ENCODE measurements at regions not wholly inside any gene's neighbourhood (a gene's known extent, or its start where the extent isn't known, plus 50 kb on each side); places are given as distances from the start of the nearest gene placed in this dataset.

- Histone ChIP-seq H3K36me3 (ENCODE audit: control insufficient read depth, insufficient read depth, low read length) (no peaks in the 10 kb centered on the region), H3K4me3 (ENCODE audit: low read depth, low read length) (no peak overlapping the region), H3K27me3 (ENCODE audit: control insufficient read depth, insufficient read depth, low read length) (no peaks in the 10 kb centered on the region), H3K9me3 (ENCODE audit: control insufficient read depth, insufficient read depth, low read length) (no peaks in the 10 kb centered on the region), H3K4me1 (ENCODE audit: control insufficient read depth, insufficient read depth, low read length) (no peaks in the 10 kb centered on the region), H3K9ac (ENCODE audit: low read depth, low read length) (no peak overlapping the region)
Measured at GRCh38 chr2:81263989-81264388, 959.4 kb upstream of the LRRTM1 start.

GRCh38 chr2:81260320-81260719 is 955.8 kb upstream of the LRRTM1 start:
- no peaks in the 10 kb centered on the region for H3K27me3 ChIP-seq (ENCODE audit: control insufficient read depth, insufficient read depth, low read length)
- no peaks in the 10 kb centered on the region for H3K4me1 ChIP-seq (ENCODE audit: control insufficient read depth, insufficient read depth, low read length)
- H3K4me3 ChIP-seq (ENCODE audit: low read depth, low read length), result no peak overlapping the region
- no peaks in the 10 kb centered on the region for H3K9me3 ChIP-seq (ENCODE audit: control insufficient read depth, insufficient read depth, low read length)
- no peaks in the 10 kb centered on the region for H3K36me3 ChIP-seq (ENCODE audit: control insufficient read depth, insufficient read depth, low read length)
- no peak overlapping the region for H3K9ac ChIP-seq (ENCODE audit: low read depth, low read length)

- Histone ChIP-seq H3K9me3 (ENCODE audit: control insufficient read depth, insufficient read depth, low read length) (no peaks in the 10 kb centered on the region), H3K4me3 (ENCODE audit: low read depth, low read length) (no peak overlapping the region), H3K4me1 (ENCODE audit: control insufficient read depth, insufficient read depth, low read length) (no peaks in the 10 kb centered on the region), H3K9ac (ENCODE audit: low read depth, low read length) (no peak overlapping the region), H3K27me3 (ENCODE audit: control insufficient read depth, insufficient read depth, low read length) (no peaks in the 10 kb centered on the region), H3K36me3 (ENCODE audit: control insufficient read depth, insufficient read depth, low read length) (no peaks in the 10 kb centered on the region)
Measured at GRCh38 chr2:81250270-81250669, 945.7 kb upstream of the LRRTM1 start.

GRCh38 chr2:81249152-81249551 is 944.6 kb upstream of the LRRTM1 start:
- Histone ChIP-seq H3K27me3 (ENCODE audit: control insufficient read depth, insufficient read depth, low read length) (no peaks in the 10 kb centered on the region), H3K9me3 (ENCODE audit: control insufficient read depth, insufficient read depth, low read length) (no peaks in the 10 kb centered on the region), H3K9ac (ENCODE audit: low read depth, low read length) (no peak overlapping the region), H3K4me1 (ENCODE audit: control insufficient read depth, insufficient read depth, low read length) (no peaks in the 10 kb centered on the region), H3K4me3 (ENCODE audit: low read depth, low read length) (no peak overlapping the region), H3K36me3 (ENCODE audit: control insufficient read depth, insufficient read depth, low read length) (no peaks in the 10 kb centered on the region)

GRCh38 chr2:81247648-81248047 is 943.1 kb upstream of the LRRTM1 start:
- no peaks in the 10 kb centered on the region for H3K27me3 ChIP-seq (ENCODE audit: control insufficient read depth, insufficient read depth, low read length)

GRCh38 chr2:81242501-81242900 is 937.9 kb upstream of the LRRTM1 start:
- no peak overlapping the region for H3K4me3 ChIP-seq (ENCODE audit: low read depth, low read length)
- no peak overlapping the region for H3K9ac ChIP-seq (ENCODE audit: low read depth, low read length)
- H3K36me3 ChIP-seq (ENCODE audit: control insufficient read depth, insufficient read depth, low read length), result no peaks in the 10 kb centered on the region
- H3K27me3 ChIP-seq (ENCODE audit: control insufficient read depth, insufficient read depth, low read length), result no peaks in the 10 kb centered on the region
- no peaks in the 10 kb centered on the region for H3K9me3 ChIP-seq (ENCODE audit: control insufficient read depth, insufficient read depth, low read length)
- no peaks in the 10 kb centered on the region for H3K4me1 ChIP-seq (ENCODE audit: control insufficient read depth, insufficient read depth, low read length)

More at GRCh38 chr2:81247648-81248047, 943.1 kb upstream of the LRRTM1 start:
- H3K9me3 ChIP-seq (ENCODE audit: control insufficient read depth, insufficient read depth, low read length), result no peaks in the 10 kb centered on the region
- no peak overlapping the region for H3K4me3 ChIP-seq (ENCODE audit: low read depth, low read length)
- no peaks in the 10 kb centered on the region for H3K4me1 ChIP-seq (ENCODE audit: control insufficient read depth, insufficient read depth, low read length)
- H3K9ac ChIP-seq (ENCODE audit: low read depth, low read length), result no peak overlapping the region
- no peaks in the 10 kb centered on the region for H3K36me3 ChIP-seq (ENCODE audit: control insufficient read depth, insufficient read depth, low read length)

- no peak overlapping the region for H3K9ac ChIP-seq (ENCODE audit: low read depth, low read length)
Measured at GRCh38 chr2:81238462-81238861, 933.9 kb upstream of the LRRTM1 start.

GRCh38 chr2:81235601-81236000 is 931.0 kb upstream of the LRRTM1 start:
- no peak overlapping the region for H3K9ac ChIP-seq (ENCODE audit: low read depth, low read length)
- no peaks in the 10 kb centered on the region for H3K9me3 ChIP-seq (ENCODE audit: control insufficient read depth, insufficient read depth, low read length)
- no peaks in the 10 kb centered on the region for H3K36me3 ChIP-seq (ENCODE audit: control insufficient read depth, insufficient read depth, low read length)
- no peak overlapping the region for H3K4me3 ChIP-seq (ENCODE audit: low read depth, low read length)
- no peaks in the 10 kb centered on the region for H3K27me3 ChIP-seq (ENCODE audit: control insufficient read depth, insufficient read depth, low read length)
- no peaks in the 10 kb centered on the region for H3K4me1 ChIP-seq (ENCODE audit: control insufficient read depth, insufficient read depth, low read length)

More at GRCh38 chr2:81238462-81238861, 933.9 kb upstream of the LRRTM1 start:
- no peaks in the 10 kb centered on the region for H3K36me3 ChIP-seq (ENCODE audit: control insufficient read depth, insufficient read depth, low read length)
- no peaks in the 10 kb centered on the region for H3K4me1 ChIP-seq (ENCODE audit: control insufficient read depth, insufficient read depth, low read length)
- H3K4me3 ChIP-seq (ENCODE audit: low read depth, low read length), result no peak overlapping the region
- H3K9me3 ChIP-seq (ENCODE audit: control insufficient read depth, insufficient read depth, low read length), result no peaks in the 10 kb centered on the region
- no peaks in the 10 kb centered on the region for H3K27me3 ChIP-seq (ENCODE audit: control insufficient read depth, insufficient read depth, low read length)

GRCh38 chr2:81234711-81235110 is 930.2 kb upstream of the LRRTM1 start:
- no peaks in the 10 kb centered on the region for H3K9me3 ChIP-seq (ENCODE audit: control insufficient read depth, insufficient read depth, low read length)

GRCh38 chr2:81225756-81226155 is 921.2 kb upstream of the LRRTM1 start:
- Histone ChIP-seq H3K4me3 (ENCODE audit: low read depth, low read length) (no peak overlapping the region), H3K9ac (ENCODE audit: low read depth, low read length) (no peak overlapping the region), H3K4me1 (ENCODE audit: control insufficient read depth, insufficient read depth, low read length) (no peaks in the 10 kb centered on the region), H3K36me3 (ENCODE audit: control insufficient read depth, insufficient read depth, low read length) (no peaks in the 10 kb centered on the region), H3K27me3 (ENCODE audit: control insufficient read depth, insufficient read depth, low read length) (no peaks in the 10 kb centered on the region), H3K9me3 (ENCODE audit: control insufficient read depth, insufficient read depth, low read length) (no peaks in the 10 kb centered on the region)

More at GRCh38 chr2:81234711-81235110, 930.2 kb upstream of the LRRTM1 start:
- Histone ChIP-seq H3K27me3 (ENCODE audit: control insufficient read depth, insufficient read depth, low read length) (no peaks in the 10 kb centered on the region), H3K36me3 (ENCODE audit: control insufficient read depth, insufficient read depth, low read length) (no peaks in the 10 kb centered on the region), H3K9ac (ENCODE audit: low read depth, low read length) (no peak overlapping the region), H3K4me1 (ENCODE audit: control insufficient read depth, insufficient read depth, low read length) (no peaks in the 10 kb centered on the region), H3K4me3 (ENCODE audit: low read depth, low read length) (no peak overlapping the region)

GRCh38 chr2:81213598-81213997 is 909.0 kb upstream of the LRRTM1 start:
- no peaks in the 10 kb centered on the region for H3K27me3 ChIP-seq (ENCODE audit: control insufficient read depth, insufficient read depth, low read length)
- no peaks in the 10 kb centered on the region for H3K9me3 ChIP-seq (ENCODE audit: control insufficient read depth, insufficient read depth, low read length)
- no peaks in the 10 kb centered on the region for H3K36me3 ChIP-seq (ENCODE audit: control insufficient read depth, insufficient read depth, low read length)
- no peak overlapping the region for H3K4me3 ChIP-seq (ENCODE audit: low read depth, low read length)
- no peaks in the 10 kb centered on the region for H3K4me1 ChIP-seq (ENCODE audit: control insufficient read depth, insufficient read depth, low read length)
- H3K9ac ChIP-seq (ENCODE audit: low read depth, low read length), result no peak overlapping the region

GRCh38 chr2:81206216-81206615 is 901.7 kb upstream of the LRRTM1 start:
- H3K9me3 ChIP-seq (ENCODE audit: control insufficient read depth, insufficient read depth, low read length), result no peaks in the 10 kb centered on the region
- no peak overlapping the region for H3K9ac ChIP-seq (ENCODE audit: low read depth, low read length)
- no peaks in the 10 kb centered on the region for H3K27me3 ChIP-seq (ENCODE audit: control insufficient read depth, insufficient read depth, low read length)
- no peaks in the 10 kb centered on the region for H3K36me3 ChIP-seq (ENCODE audit: control insufficient read depth, insufficient read depth, low read length)
- no peak overlapping the region for H3K4me3 ChIP-seq (ENCODE audit: low read depth, low read length)
- no peaks in the 10 kb centered on the region for H3K4me1 ChIP-seq (ENCODE audit: control insufficient read depth, insufficient read depth, low read length)
